Activated CD4-positive, alpha-beta memory T cell treated with anti-CD3 and anti-CD28 coated beads for 36 hours (primary cell): ENCODE measurements at regions not wholly inside any gene's neighbourhood (a gene's known extent, or its start where the extent isn't known, plus 50 kb on each side); places are given as distances from the start of the nearest gene placed in this dataset.

Experiments used
- CTCF ChIA-PET: fragments of 350-600 bp; sonication (Branson Sonifier 250); formaldehyde crosslinking; loops from one replicate; lab custom pipeline; 2021; ENCODE audit warnings: antibody characterized with exemption, inconsistent platforms; lab: Charles Lee
- POLR2A ChIA-PET: fragments of 350-600 bp; sonication (Branson Sonifier 250); formaldehyde crosslinking; loops from one replicate; lab custom pipeline; 2021; ENCODE audit warnings: antibody characterized with exemption; lab: Charles Lee
- DNase-seq: peaks from one replicate; pipeline ENCODE4 v3.0.0-alpha.2; 2020
- H3K27ac Mint-ChIP-seq: one replicate; pipeline ENCODE4 v1.8.0; 2021; ENCODE audit warnings: mixed read lengths
- H3K27me3 Mint-ChIP-seq: one replicate; pipeline ENCODE4 v1.8.0; 2021; ENCODE audit warnings: mixed read lengths
- H3K36me3 Mint-ChIP-seq: one replicate; pipeline ENCODE4 v1.8.0; 2021; ENCODE audit warnings: mixed read lengths
- H3K4me1 Mint-ChIP-seq: one replicate; pipeline ENCODE4 v1.8.0; 2021; ENCODE audit warnings: low read depth, mixed read lengths
- H3K4me3 Mint-ChIP-seq: one replicate; pipeline ENCODE4 v1.8.0; 2021; ENCODE audit warnings: mild to moderate bottlenecking, mixed read lengths
- H3K9me3 Mint-ChIP-seq: one replicate; pipeline ENCODE4 v1.8.0; 2021; ENCODE audit warnings: mixed read lengths
- intact Hi-C: fragments of 100-400 bp; cut with micrococcal nuclease; formaldehyde crosslinking; loops from one replicate; pipeline ENCODE4 v1.15.1; 2023

DNA sequence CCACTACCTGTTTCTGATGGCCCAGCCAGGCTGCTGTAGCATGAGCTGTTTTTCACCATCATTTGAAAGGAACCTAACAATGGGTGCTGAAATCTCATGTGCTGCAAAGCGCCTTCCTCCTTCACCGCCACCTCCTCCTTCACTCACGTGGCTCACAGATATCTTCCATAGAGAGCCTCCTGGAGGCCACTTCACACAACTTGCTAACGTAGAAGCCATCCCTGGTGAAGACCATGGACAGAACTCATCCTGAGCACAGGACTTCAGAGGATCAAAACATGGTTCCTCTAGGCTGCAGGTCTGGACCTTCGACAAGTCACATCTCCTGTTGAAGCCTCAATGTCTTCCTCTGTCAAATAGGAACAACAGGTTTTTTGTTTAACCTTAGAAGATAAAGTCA, 155.5 kb upstream of the RAD23B start:
- Mint-ChIP-seq H3K4me1 (no peaks in the 10 kb centered on the region), H3K9me3 (no peaks in the 10 kb centered on the region), H3K36me3 (no peaks in the 10 kb centered on the region), H3K4me3 (no peak overlapping the region), H3K27me3 (peaks cover 3% of the 10 kb centered on the region), H3K27ac (no peak overlapping the region)
- ChIA-PET POLR2A (no interaction called here), CTCF (interaction anchor here (1.0 kb wide), 1 partner anchor 214 kb away, joined by 3 read pairs; no protein-coding TSS in a partner anchor)
- no peak for DNase-seq
- intact Hi-C loops, result no loop called here

DNA sequence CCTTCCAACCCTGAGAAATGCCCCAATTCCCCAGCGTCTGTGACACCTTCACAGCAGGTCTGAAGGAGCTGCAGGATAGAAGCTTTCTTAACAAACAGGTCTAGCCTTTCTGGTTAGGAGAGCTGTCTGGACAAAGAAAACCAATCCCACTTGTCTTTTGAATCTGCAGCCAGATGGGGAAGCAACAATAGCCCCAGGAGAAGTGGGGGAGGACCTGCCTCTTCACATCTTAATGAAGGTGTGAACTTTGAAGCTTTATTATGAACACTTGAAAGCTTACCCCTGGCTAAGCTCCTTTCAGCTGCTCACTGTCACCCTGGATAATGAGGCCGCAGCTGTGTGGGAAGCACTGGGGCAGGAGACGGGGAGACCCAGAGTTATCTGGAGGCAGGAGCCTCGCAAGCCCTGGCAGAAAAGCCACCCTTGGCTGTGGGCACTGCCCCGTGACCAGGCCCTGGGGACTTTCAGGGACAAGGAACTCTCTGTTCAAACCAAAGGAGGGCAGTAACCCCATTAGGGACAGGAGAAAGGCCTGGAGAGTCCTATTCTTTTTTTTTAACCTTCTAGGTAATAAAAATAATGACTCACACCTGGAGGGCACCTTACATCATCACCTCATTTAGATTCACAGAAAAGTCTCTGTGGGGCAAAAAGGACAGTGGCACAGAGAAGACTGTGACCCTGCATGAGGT, 151.8 kb upstream of the RAD23B start:
- H3K4me1 Mint-ChIP-seq, result no peaks in the 10 kb centered on the region
- H3K4me3 Mint-ChIP-seq, result no peak overlapping the region
- DNase-seq, result no peak
- ChIA-PET POLR2A (no interaction called here), CTCF (interaction anchor here (1.5 kb wide), 1 partner anchor 294 kb away, joined by 3 read pairs; no protein-coding TSS in a partner anchor)
- peaks cover 1% of the 10 kb centered on the region for H3K27me3 Mint-ChIP-seq
- H3K27ac Mint-ChIP-seq, result no peak overlapping the region
- intact Hi-C loops, result no loop called here
- no peaks in the 10 kb centered on the region for H3K9me3 Mint-ChIP-seq
- no peaks in the 10 kb centered on the region for H3K36me3 Mint-ChIP-seq

DNA sequence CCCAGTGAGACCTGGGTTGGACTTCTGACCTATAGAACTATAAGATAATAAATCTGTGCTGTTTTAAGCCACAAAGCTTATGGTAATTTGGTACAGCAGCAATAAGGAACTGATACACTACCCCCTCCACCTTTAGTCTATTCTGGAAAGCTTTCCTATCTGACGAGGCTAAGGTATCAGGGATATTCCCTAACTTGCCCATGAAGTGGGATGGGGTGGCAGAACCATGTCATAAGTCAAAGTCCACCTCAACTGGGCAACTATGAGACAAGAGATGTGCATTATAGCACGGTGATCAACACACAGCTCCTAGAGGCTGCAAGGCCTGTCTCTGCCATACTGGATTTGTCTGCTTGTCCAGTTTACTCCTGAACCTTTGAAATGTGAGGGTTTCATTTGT, 146.8 kb upstream of the RAD23B start:
- H3K4me3 Mint-ChIP-seq, result no peak overlapping the region
- CTCF ChIA-PET, result interaction anchor here (1.0 to 4.1 kb wide), 4 partner anchors 11 to 205 kb away, joined by 4 to 43 read pairs (median 10); no protein-coding TSS in a partner anchor
- H3K27me3 Mint-ChIP-seq, result peaks cover 8% of the 10 kb centered on the region
- POLR2A ChIA-PET, result no interaction called here
- H3K4me1 Mint-ChIP-seq, result no peaks in the 10 kb centered on the region
- H3K27ac Mint-ChIP-seq, result no peak overlapping the region
- no peak for DNase-seq
- intact Hi-C loops, result no loop called here
- H3K9me3 Mint-ChIP-seq, result no peaks in the 10 kb centered on the region
- H3K36me3 Mint-ChIP-seq, result no peaks in the 10 kb centered on the region

DNA sequence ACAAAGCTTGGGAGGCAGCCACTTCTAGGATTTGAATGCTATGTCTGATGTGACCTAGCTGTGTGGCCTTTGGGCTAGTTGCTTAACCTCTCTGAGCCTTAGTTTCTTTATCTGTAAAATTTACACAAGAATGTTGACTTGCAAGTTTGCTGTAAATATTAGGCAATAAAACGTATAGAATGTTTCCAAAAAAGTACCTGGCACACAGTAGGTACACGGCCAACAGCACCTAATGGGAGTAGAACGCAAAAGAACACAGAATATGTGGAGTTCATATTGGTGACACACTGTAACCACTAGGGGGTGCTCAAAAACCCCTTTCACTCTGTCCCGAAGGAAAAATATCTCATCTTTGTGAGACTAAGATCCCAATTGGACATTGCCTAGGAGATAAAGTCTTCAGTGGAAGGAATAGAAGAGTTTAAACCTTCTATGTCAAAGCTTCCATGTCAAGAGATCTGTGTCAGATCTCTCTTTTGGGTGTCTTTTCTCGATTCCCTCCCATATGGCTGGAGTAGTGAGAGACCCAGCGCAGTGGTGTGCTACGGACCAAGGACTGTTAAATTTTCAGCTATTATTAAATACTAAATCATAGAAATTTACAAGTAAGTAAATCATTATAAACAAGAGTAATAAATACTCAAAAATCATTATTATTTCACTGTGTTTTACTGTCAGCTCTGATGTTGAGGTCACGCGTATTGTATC, 145.4 kb upstream of the RAD23B start:
- no peak overlapping the region for H3K27ac Mint-ChIP-seq
- DNase-seq, result no peak
- ChIA-PET CTCF (interaction anchor here (0.6 to 4.1 kb wide), 11 partner anchors 10 to 288 kb away, joined by 3 to 43 read pairs (median 7); no protein-coding TSS in a partner anchor), POLR2A (no interaction called here)
- H3K27me3 Mint-ChIP-seq, result peaks cover 11% of the 10 kb centered on the region
- H3K36me3 Mint-ChIP-seq, result no peaks in the 10 kb centered on the region
- no peaks in the 10 kb centered on the region for H3K4me1 Mint-ChIP-seq
- no peaks in the 10 kb centered on the region for H3K9me3 Mint-ChIP-seq
- no peak overlapping the region for H3K4me3 Mint-ChIP-seq
- intact Hi-C loops, result loop anchor here (1.0 kb wide), 2 partner anchors 35 to 204 kb away; no protein-coding TSS in a partner anchor

DNA sequence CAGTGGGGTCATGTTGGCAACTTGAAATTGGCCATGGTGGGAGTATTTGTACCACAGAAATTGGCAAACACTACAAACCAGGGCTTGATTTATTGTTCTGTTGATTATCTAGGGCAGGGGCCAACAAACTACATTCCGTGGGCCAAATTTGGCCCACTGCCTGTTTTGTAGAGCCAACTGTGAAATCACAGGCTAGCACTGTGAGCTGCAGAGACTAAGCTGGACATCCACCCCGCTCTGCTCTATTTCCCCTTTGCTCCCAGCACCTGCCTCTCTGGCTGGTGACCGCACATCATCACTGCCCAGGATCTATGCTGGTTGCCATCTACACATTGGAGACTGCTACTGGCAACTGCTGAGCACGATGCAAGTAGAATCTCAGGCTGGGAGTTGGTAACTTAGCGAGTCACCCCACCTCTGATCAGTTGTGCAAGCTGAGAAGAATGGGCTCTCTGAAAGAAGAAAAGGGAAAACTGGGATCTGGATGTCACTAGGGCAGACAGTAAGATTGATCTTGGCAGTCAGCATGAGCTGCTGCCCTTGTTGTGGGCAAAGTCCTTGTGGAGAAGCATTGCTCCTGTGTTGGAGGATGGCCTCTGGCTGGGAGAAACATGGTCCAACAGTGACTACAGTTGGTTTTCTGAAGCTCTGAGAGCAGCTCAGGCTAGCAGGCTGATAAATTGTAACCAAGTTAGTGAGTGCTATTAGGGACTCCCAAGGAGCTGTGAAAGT, 144.7 kb upstream of the RAD23B start:
- DNase-seq, result no peak
- Mint-ChIP-seq H3K4me1 (no peaks in the 10 kb centered on the region), H3K9me3 (no peaks in the 10 kb centered on the region), H3K36me3 (no peaks in the 10 kb centered on the region), H3K4me3 (no peak overlapping the region), H3K27ac (no peak overlapping the region), H3K27me3 (peaks cover 11% of the 10 kb centered on the region)
- intact Hi-C loops, result no loop called here
- ChIA-PET CTCF (interaction anchor here (1.4 to 4.1 kb wide), 7 partner anchors 9 to 203 kb away, joined by 4 to 43 read pairs (median 11); no protein-coding TSS in a partner anchor), POLR2A (no interaction called here)

DNA sequence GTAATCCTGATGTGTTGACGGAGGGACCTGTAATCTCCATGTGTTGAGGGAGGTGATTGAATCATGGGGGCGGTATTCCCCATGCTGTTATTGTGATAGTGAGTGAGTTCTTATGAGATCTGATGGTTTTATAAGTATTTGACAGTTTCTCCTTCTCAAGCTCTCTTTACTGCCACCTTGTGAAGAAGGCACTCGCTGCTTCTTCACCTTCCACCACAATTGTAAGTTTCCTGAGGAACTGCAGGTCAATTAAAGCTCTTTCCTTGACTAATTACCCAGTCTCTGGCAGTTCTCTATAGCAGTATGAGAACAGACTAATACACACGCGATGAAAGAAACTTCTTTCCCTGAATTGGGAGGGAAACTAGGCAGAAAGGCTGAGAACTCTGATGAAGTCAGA, 141.1 kb upstream of the RAD23B start:
- Mint-ChIP-seq H3K36me3 (no peaks in the 10 kb centered on the region), H3K4me3 (no peak overlapping the region), H3K9me3 (no peaks in the 10 kb centered on the region), H3K27me3 (peaks cover 10% of the 10 kb centered on the region), H3K27ac (no peak overlapping the region), H3K4me1 (no peaks in the 10 kb centered on the region)
- ChIA-PET CTCF (interaction anchor here (1.2 kb wide), 1 partner anchor 131 kb away, joined by 3 read pairs; no protein-coding TSS in a partner anchor), POLR2A (no interaction called here)
- no peak for DNase-seq
- intact Hi-C loops, result no loop called here

DNA sequence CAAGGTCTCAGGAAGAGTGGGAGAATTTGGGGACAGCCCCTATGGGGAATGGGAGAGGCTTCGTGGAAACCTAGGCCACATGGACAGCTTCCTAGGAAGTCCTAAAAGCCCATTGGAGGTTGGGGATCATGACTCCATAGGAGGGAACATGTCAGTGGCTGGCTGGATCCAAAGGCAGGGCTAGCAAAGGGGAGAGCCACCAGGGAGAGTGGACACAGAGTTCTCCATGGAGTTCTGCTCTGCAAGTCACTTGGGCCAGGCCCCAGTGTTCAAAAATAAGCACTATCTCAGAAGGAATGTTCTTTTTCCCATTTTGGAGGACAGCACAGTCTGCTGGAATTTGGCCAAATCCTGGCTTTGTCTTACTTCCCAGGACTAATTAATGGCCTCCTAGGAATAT, 140.6 kb upstream of the RAD23B start:
- intact Hi-C loops, result no loop called here
- Mint-ChIP-seq H3K9me3 (no peaks in the 10 kb centered on the region), H3K4me3 (no peak overlapping the region), H3K27ac (no peak overlapping the region), H3K36me3 (no peaks in the 10 kb centered on the region), H3K4me1 (no peaks in the 10 kb centered on the region), H3K27me3 (peaks cover 7% of the 10 kb centered on the region)
- no peak for DNase-seq
- ChIA-PET POLR2A (no interaction called here), CTCF (interaction anchor here (1.2 kb wide), 1 partner anchor 131 kb away, joined by 3 read pairs; no protein-coding TSS in a partner anchor)

DNA sequence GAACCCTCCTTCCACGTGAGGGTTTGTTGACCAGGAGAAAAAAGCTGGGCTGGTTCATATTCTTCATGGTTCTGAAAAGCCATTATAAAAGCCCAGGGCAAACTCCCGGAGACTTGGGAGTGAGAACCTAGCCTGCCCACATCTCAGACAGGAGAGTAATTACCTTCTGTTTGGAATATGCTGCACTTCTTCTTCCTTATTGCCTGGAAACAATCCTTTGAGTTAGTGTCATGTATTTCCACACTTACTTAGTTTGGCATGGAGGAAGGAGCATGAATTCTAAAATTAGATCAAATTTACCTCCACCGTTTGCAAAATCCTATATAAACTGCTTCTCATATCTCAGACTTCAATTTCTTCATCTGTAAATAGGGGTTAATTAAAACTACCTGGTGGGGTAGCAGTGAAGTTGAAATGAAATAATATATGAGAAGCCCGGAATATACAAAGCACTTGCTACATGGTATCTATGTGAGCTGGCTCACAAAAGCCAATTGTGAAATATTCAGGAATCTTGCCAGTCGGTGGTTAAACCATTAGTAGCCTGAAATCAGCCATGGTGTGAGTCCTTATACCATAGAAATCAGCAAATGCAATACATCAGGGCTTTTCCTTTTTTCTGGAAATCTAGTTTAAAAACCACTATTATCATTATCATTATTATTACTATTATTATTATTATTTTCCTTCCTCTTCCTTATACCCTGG, 140.0 kb upstream of the RAD23B start:
- POLR2A ChIA-PET, result no interaction called here
- H3K36me3 Mint-ChIP-seq, result no peaks in the 10 kb centered on the region
- H3K9me3 Mint-ChIP-seq, result no peaks in the 10 kb centered on the region
- no peaks in the 10 kb centered on the region for H3K4me1 Mint-ChIP-seq
- CTCF ChIA-PET, result interaction anchor here (1.2 kb wide), 1 partner anchor 130 kb away, joined by 3 read pairs; no protein-coding TSS in a partner anchor
- DNase-seq, result no peak
- H3K4me3 Mint-ChIP-seq, result no peak overlapping the region
- intact Hi-C loops, result no loop called here
- no peak overlapping the region for H3K27ac Mint-ChIP-seq
- H3K27me3 Mint-ChIP-seq, result peaks cover 7% of the 10 kb centered on the region

DNA sequence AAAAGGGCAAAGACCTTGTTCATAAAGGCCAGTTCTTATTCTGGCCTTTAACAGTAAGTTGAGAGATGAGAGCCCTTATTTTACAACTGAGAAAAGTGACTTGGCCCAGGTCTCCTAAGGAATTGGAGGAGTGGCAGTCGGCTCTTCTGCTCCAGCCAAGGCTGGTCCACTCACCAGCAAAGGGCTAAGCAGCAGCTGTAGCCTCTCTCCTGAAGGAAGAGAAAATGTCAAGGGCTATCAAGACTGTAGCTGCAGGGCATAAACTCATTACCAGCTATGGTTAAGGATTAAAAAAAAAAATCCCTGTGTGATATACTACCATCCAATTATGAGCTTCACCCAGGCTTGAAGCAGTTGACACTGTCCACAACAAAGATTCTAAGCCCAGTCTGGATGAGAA, 138.6 kb upstream of the RAD23B start:
- H3K4me3 Mint-ChIP-seq, result no peak overlapping the region
- intact Hi-C loops, result no loop called here
- ChIA-PET CTCF (no interaction called here), POLR2A (no interaction called here)
- H3K9me3 Mint-ChIP-seq, result no peaks in the 10 kb centered on the region
- DNase-seq, result no peak
- H3K36me3 Mint-ChIP-seq, result no peaks in the 10 kb centered on the region
- no peaks in the 10 kb centered on the region for H3K4me1 Mint-ChIP-seq
- H3K27me3 Mint-ChIP-seq, result peaks cover 4% of the 10 kb centered on the region
- no peak overlapping the region for H3K27ac Mint-ChIP-seq

DNA sequence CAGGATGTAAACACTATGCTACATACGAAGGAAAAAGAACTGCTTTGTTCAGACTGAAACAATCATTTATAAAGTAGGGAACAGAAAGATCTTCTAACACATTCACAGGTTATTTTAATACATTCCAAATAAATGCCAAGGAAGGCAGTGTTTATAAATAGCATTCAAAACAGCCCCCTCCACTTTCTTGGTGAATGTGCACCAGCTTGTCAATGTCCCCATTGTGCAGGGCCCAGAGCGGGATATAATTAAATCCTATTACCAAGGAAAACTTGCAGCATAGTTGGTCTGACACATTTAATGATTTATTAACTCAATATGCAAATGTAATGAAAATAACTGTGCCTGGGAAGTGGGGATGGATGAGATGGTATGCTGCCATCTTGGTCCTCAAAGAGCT, 135.9 kb upstream of the RAD23B start:
- POLR2A ChIA-PET, result no interaction called here
- Mint-ChIP-seq H3K27ac (no peak overlapping the region), H3K36me3 (no peaks in the 10 kb centered on the region), H3K27me3 (peaks cover under 1% of the 10 kb centered on the region), H3K4me3 (no peak overlapping the region), H3K9me3 (peaks cover 3% of the 10 kb centered on the region), H3K4me1 (no peaks in the 10 kb centered on the region)
- CTCF ChIA-PET, result interaction anchor here (1.1 to 2.0 kb wide), 2 partner anchors 9 to 10 kb away, joined by 3 to 8 read pairs; no protein-coding TSS in a partner anchor
- DNase-seq, result no peak
- intact Hi-C loops, result no loop called here

DNA sequence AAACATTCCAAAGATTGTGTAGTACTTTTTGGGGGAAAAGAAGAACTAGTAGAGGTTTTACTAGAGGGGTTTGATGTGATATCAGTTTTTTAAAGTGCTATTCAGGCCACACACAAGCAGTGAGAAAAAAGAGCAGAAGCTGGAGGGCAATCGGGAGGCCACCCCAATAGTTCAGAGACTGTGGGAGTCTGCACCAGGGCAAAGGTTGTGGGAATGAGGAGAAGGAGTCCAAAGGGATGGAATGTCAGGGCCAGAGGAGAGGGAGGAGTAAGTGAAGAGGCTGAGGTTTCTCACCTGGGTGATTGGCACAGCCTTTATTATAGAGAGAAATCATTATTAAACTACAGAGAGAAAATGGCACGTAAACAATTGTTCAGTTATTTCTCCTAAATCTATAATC, 134.9 kb upstream of the RAD23B start:
- Mint-ChIP-seq H3K4me3 (no peak overlapping the region), H3K4me1 (no peaks in the 10 kb centered on the region), H3K9me3 (peaks cover 3% of the 10 kb centered on the region), H3K36me3 (no peaks in the 10 kb centered on the region), H3K27ac (no peak overlapping the region), H3K27me3 (no peaks in the 10 kb centered on the region)
- ChIA-PET POLR2A (no interaction called here), CTCF (interaction anchor here (2.0 kb wide), 1 partner anchor 11 kb away, joined by 8 read pairs; no protein-coding TSS in a partner anchor)
- DNase-seq, result no peak
- intact Hi-C loops, result no loop called here
